ENCODE measurements at regions not wholly inside any gene's neighbourhood (a gene's known extent, or its start where the extent isn't known, plus 50 kb on each side); places are given as distances from the start of the nearest gene placed in this dataset.

GRCh38 chr18:78681396-78681795 is 298.2 kb upstream of the SALL3 start:
- no peaks in the 10 kb centered on the region for H3K36me3 ChIP-seq
- no peaks in the 10 kb centered on the region for H3K9me3 ChIP-seq
- H3K27ac ChIP-seq: no peak overlapping the region
- WGBS, 5 donors: 83 to 88% (median 86%) methylated on average over 12 of the region's 12 CpGs
- no peak overlapping the region for H3K4me3 ChIP-seq
- TF ChIP-seq POLR2A (IDR thresholded peaks at IDR 0.05): no peak
- no peaks in the 10 kb centered on the region for H3K4me1 ChIP-seq
- H3K27me3 ChIP-seq: peaks cover 0 to 29% (median 0%) of the 10 kb centered on the region in 3 donors
- intact Hi-C loops (cut with DNase I; ENCODE audit: low total_unique reads): no loop called here
- no peak for DNase-seq

GRCh38 chr18:78681934-78682333 is 297.7 kb upstream of the SALL3 start:
- no peaks in the 10 kb centered on the region for H3K4me1 ChIP-seq
- intact Hi-C loops (cut with DNase I; ENCODE audit: low total_unique reads): no loop called here
- DNase-seq: peak in 1 of 2 donors; percentile 11

GRCh38 chr18:78682716-78683115 is 296.9 kb upstream of the SALL3 start:
- intact Hi-C loops (cut with DNase I; ENCODE audit: low total_unique reads): no loop called here
- no peaks in the 10 kb centered on the region for H3K4me1 ChIP-seq
- WGBS, 5 donors: 54 to 69% (median 61%) methylated on average over 11 to 13 of the region's 13 CpGs
- no peaks in the 10 kb centered on the region for H3K9me3 ChIP-seq
- H3K27me3 ChIP-seq: peaks cover 0 to 34% (median 0%) of the 10 kb centered on the region in 3 donors
- TF ChIP-seq POLR2AphosphoS5 (IDR thresholded peaks at IDR 0.05) (no peak), POLR2A (IDR thresholded peaks at IDR 0.05) (no peak), EP300 (IDR thresholded peaks at IDR 0.05) (no peak), CTCF (IDR thresholded peaks at IDR 0.05) (no peak)
- no peak overlapping the region for H3K27ac ChIP-seq
- no peaks in the 10 kb centered on the region for H3K36me3 ChIP-seq
- no peak overlapping the region for H3K4me3 ChIP-seq
- peak in 1 of 2 donors; percentile 19 for DNase-seq

More at GRCh38 chr18:78681934-78682333, 297.7 kb upstream of the SALL3 start:
- Histone ChIP-seq H3K4me3 (no peak overlapping the region), H3K27ac (no peak overlapping the region), H3K9me3 (no peaks in the 10 kb centered on the region), H3K27me3 (peaks cover 0 to 30% (median 0%) of the 10 kb centered on the region in 3 donors), H3K36me3 (no peaks in the 10 kb centered on the region)
- TF ChIP-seq POLR2AphosphoS5 (IDR thresholded peaks at IDR 0.05) (no peak), EP300 (IDR thresholded peaks at IDR 0.05) (no peak), POLR2A (IDR thresholded peaks at IDR 0.05) (no peak), CTCF (IDR thresholded peaks at IDR 0.05) (no peak)
- WGBS, 5 donors: 86 to 94% (median 89%) methylated on average over 11 to 12 of the region's 12 CpGs

- intact Hi-C loops (cut with DNase I; ENCODE audit: low total_unique reads): no loop called here
Measured at GRCh38 chr18:78683191-78684010, 296.2 kb upstream of the SALL3 start.

More at GRCh38 chr18:78683191-78684010, 296.2 kb upstream of the SALL3 start:
- whole genome bisulfite sequencing, 5 donors: 83 to 87% (median 85%) methylated on average over 21 to 26 of the region's 26 CpGs
- no peak overlapping the region for H3K27ac ChIP-seq
- H3K27me3 ChIP-seq: peaks cover 0 to 37% (median 0%) of the 10 kb centered on the region in 3 donors
- no peak overlapping the region for H3K4me3 ChIP-seq
- no peaks in the 10 kb centered on the region for H3K36me3 ChIP-seq
- peak in 1 of 2 donors; percentile 17 for DNase-seq
- no peaks in the 10 kb centered on the region for H3K9me3 ChIP-seq
- no peak for TF ChIP-seq POLR2A (IDR thresholded peaks at IDR 0.05)
- no peak for TF ChIP-seq POLR2AphosphoS5 (IDR thresholded peaks at IDR 0.05)
- no peak for TF ChIP-seq EP300 (IDR thresholded peaks at IDR 0.05)
- TF ChIP-seq CTCF (IDR thresholded peaks at IDR 0.05): no peak
- no peaks in the 10 kb centered on the region for H3K4me1 ChIP-seq
